HG03064 (cell line): ENCODE measurements at regions not wholly inside any gene's neighbourhood (a gene's known extent, or its start where the extent isn't known, plus 50 kb on each side); places are given as distances from the start of the nearest gene placed in this dataset.

Source experiments
- ATAC-seq: cut with Tn5 transposase; IDR thresholded peaks from one replicate; pipeline ENCODE4 v1.9.1; 2021; ENCODE audit warnings: low read depth; ENCODE audit not compliant: unreplicated experiment

- ATAC-seq = no peak
These were observed 571.5 kb upstream of the TENM3 start for GRCh38 chr4:181671672-181672071.

DNA sequence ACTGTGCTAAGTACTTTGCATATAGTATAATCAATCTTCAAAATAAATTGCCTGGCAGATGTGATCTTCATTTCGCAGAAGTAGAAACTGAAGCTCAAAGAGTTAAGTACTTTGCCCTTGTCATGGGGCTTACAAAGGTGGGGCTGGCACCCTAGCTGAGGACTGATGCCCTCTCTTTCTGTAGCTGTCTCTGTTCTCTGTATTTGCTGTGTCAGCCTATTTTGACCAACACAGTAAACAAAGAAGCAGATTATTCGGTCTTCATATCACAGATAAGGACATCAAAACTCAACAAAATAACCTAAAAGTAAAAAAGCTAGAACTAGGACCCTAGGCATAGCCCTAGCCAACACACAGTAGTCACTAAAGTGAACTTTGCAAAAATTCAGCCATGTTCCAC, 570.5 kb upstream of the TENM3 start:
- no peak for ATAC-seq

DNA sequence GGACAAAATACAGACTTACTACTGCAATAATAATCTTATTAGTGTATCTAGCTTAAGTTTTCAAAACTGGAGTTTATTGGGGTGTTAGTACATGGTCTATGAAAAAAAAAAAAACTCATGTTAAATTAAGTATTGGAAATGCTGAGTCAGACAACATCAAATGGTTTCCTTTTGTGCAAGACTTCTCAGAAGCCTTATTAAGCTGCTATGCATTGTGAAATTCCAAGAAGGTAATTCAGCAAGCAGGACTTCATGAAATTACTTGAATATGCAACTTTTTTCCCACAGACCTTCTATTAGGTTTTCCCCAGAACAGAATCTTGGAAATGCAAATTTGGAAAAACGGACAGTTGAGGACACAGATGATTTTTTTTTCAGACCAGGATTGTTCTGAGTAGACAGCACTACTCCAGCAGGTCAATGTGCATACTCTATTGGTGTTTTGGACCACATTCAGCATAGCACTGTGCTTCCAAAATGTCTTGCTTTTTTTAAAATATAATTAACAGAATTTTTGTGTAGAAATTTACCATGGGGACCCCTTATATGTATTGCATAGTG, 568.8 kb upstream of the TENM3 start:
- ATAC-seq = no peak

DNA sequence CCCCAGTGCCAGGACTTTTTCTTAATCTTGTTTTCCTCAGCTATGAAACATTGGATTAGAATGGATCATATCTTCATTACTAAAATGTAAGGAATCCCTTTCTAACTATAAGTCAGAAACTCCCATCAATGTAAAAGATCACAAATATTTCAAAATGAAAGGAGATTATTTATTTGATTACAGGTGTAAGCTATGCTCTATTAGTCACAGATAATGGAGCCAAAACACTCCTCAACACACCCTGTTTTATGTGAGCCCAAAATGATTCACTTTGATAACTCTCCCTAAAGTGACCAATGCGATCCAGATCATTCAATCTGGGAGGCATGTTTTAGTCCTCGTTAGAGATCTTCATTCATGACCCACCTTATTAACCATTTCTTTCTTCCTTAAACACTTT, 566.7 kb upstream of the TENM3 start:
- ATAC-seq = no peak

DNA sequence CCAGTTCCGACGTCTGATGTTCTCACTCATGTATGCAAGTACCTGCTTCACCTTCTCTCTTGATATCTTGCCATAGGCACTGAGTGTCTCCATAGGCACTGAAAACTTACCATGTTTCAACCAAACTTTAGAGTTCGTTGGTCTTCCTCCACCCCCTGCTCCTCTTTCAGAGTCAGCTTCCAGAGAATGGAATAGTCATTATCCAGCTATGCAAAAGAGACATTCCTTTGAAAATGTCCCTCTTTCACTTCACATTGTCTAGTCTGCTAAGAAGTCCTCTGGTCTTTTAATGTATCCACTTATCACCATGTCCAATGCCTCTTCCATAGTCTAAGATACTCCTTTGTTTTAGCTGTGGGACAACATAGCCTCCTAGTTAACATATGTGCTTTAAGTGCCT, 566.0 kb upstream of the TENM3 start:
- no peak for ATAC-seq

DNA sequence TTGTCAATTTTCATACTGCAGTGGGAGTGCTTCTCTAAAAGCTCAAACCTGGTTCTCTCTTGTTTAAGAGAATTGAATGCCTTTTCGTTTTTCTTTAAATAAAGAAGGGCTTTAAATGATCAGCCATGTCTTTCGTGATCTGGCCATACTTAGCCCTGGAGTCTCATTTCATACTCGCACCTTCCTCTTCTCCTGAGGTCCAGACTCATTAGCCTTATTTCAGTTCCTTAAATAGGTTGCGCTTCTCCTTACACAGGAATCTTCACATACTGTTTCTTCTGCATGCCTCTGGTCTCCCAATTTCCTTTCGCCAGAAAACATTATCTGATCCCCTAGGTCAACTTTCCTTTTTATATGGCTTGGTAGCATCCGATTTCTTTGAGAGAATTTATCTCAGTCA, 565.6 kb upstream of the TENM3 start:
- no peak for ATAC-seq

DNA sequence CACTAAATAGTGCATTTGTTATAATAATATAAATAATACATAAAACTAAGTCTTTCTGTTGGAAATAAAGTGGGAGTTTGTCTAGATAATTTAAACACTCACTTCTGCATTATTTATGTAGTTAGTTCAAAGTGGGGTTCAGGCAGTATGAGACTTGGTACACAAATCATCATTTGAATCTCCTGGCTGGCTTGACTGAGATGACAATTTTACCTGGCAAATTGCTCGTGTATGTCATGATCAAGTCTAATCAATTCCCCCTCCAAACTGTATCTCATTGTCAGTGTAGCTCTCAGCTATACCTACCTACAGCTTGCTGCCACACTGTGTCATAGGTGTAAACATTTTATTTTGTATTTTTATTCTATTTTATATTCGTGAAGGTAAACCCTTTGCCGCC, 563.4 kb upstream of the TENM3 start:
- ATAC-seq = no peak

DNA sequence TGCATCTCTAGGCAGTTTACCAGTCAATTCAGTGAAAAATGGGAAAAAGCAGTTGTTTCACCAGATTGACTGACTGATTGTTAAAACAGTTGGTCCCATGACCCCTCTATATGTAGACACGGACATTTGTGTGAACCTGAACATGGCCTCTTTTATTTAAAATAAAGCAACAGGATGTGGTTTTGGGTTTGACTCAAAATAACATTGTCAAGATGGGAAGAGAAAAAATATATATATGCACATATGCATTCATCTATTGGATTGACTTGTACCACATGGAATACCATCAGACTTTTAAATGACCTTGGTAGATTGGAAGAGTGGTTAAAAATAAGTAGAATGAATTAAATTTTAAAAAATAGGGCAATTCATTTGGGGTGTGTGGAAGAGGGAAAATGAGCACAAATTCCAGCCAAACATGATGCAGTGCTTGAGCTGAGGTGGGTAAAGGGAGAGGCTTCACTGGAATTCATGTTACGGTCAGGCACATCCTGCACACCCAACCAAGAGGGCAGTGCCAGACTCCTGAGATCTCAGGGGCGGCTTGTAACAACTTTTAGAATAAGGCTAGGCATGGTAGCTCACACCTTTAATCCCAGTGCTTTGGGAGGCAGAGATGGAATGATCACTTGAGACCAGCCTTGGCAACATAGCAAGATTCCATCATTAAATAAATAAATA, 560.7 kb upstream of the TENM3 start:
- ATAC-seq = no peak

GRCh38 chr4:181684310-181684709, 558.9 kb upstream of the TENM3 start:
- ATAC-seq = no peak

- no peak for ATAC-seq
These were observed 557.7 kb upstream of the TENM3 start for GRCh38 chr4:181685461-181685860.

GRCh38 chr4:181685911-181686310, 557.3 kb upstream of the TENM3 start:
- ATAC-seq = no peak

DNA sequence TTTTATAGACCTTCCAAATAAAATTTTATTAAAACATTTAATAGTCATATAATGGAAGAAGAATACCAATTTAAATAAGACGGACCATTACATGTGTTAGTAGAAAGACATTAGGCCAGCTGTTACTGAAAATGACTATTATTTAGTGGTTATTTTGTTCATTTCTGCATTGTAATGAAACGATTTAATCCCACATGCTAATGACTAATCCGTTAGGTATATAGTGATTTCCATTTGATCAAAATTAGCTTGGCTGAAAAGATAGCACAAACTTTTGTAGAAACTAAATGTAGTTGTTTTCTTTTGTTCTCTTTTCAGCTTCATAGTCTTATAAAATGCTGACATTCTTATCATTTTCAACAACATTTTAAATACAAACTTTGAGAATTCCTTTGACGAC, 556.1 kb upstream of the TENM3 start:
- no peak for ATAC-seq

- no peak for ATAC-seq
These were observed 554.8 kb upstream of the TENM3 start for GRCh38 chr4:181688432-181688831.

GRCh38 chr4:181688872-181689271, 554.3 kb upstream of the TENM3 start:
- no peak for ATAC-seq

- no peak for ATAC-seq
These were observed 552.7 kb upstream of the TENM3 start for GRCh38 chr4:181690498-181690897.

DNA sequence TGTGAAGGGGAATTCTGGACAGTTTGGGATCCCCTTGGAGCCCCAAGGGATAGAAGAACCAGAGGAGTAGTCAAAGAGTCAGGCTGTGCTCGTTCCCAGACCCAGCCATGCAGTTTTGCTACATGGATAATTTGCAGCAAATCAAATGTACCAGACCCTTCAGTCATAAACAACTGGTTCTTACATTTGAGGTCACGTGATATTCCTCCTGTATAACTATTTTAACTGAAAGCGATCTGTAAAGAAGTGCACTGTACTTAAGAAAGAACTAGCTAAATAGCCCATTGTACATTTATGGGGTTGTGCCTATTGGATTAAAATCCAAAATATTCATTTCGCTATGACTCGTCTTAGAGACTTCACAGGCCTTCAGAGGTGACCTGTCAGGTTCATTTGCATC, 550.2 kb upstream of the TENM3 start:
- no peak for ATAC-seq

GRCh38 chr4:181693517-181693916, 549.7 kb upstream of the TENM3 start:
- no peak for ATAC-seq

GRCh38 chr4:181698221-181698620, 545.0 kb upstream of the TENM3 start:
- no peak for ATAC-seq

- ATAC-seq = no peak
These were observed 542.0 kb upstream of the TENM3 start for GRCh38 chr4:181701214-181701613.

GRCh38 chr4:181701894-181702293, 541.3 kb upstream of the TENM3 start:
- no peak for ATAC-seq

GRCh38 chr4:181702864-181703495, 540.2 kb upstream of the TENM3 start:
- no peak for ATAC-seq

DNA sequence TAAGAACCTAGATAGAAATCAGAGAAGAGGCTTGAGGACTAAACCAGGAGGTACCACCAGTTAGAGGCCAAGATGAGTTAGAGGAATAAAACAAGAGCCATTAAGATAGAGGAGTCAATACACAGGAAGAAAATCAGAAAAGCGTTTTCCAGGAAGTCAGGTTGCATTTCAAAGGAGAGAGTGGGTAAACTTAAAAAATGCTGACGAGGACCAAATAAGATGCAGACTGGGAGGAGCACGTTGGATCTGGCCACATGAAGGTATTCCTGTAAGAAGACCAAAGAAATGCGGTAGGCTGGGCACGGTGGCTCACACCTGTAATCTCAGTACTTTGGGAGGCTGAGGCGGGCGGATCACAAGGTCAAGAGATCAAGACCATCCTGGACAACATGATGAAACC, 533.1 kb upstream of the TENM3 start:
- no peak for ATAC-seq
